HCT116 (cell line): ENCODE measurements at regions not wholly inside any gene's neighbourhood (a gene's known extent, or its start where the extent isn't known, plus 50 kb on each side); places are given as distances from the start of the nearest gene placed in this dataset.

Experiments used
- CTCF ChIP-seq, 3 experiments: fragments of 200-600 bp in 1 of 3; sonication (generic) in 1 of 3; IDR thresholded peaks in 2 of 3; conservative IDR thresholded peaks in 1 of 3; 2 replicates each; pipeline ENCODE4 v1.5.1; 2012 to 2017; ENCODE audit warnings: low read depth in 2 of 3, low read length in 2 of 3, antibody characterized with exemption in 1 of 3, borderline replicate concordance in 1 of 3, control low read depth in 1 of 3, mild to moderate bottlenecking in 1 of 3, mixed read lengths in 1 of 3, mixed run types in 1 of 3, moderate library complexity in 1 of 3; ENCODE audit not compliant: insufficient read depth in 1 of 3
- EZH2 ChIP-seq: fragments of 200-600 bp; sonication (generic); IDR thresholded peaks from 2 replicates; pipeline ENCODE4 v1.6.1; 2017; ENCODE audit warnings: antibody characterized with exemption, mixed run types
- REST ChIP-seq: IDR thresholded peaks from 2 replicates; pipeline ENCODE4 v1.6.1; 2012; ENCODE audit warnings: low read depth
- SP1 ChIP-seq: IDR thresholded peaks from 2 replicates; pipeline ENCODE4 v1.6.1; 2012; ENCODE audit warnings: low read depth
- SRF ChIP-seq: IDR thresholded peaks from 2 replicates; pipeline ENCODE4 v1.6.1; 2012; ENCODE audit warnings: low read depth
- ZBTB33 ChIP-seq: IDR thresholded peaks from 2 replicates; pipeline ENCODE4 v1.6.1; 2011; ENCODE audit warnings: mild to moderate bottlenecking, low read length, moderate library complexity; ENCODE audit not compliant: insufficient replicate concordance; ENCODE audit errors: extremely low read depth

GRCh38 chr17:6901086-6901485 lies 69.6 kb upstream of the TEKT1 start:
- TF ChIP-seq ZBTB33 (no peak), CTCF (IDR thresholded peaks at IDR 0.05 in 2 of 3, conservative IDR thresholded peaks at IDR 0.05 in 1 of 3; ENCODE audit: borderline replicate concordance in 1 of 3, insufficient read depth in 1 of 3, low read depth in 2 of 3, low read length in 2 of 3) (no peak), REST (no peak), SP1 (no peak), EZH2 (no peak), SRF (no peak)
